Erythroblast (primary cell): ENCODE measurements at regions not wholly inside any gene's neighbourhood (a gene's known extent, or its start where the extent isn't known, plus 50 kb on each side); places are given as distances from the start of the nearest gene placed in this dataset.

Source experiments
- GATA1 ChIP-seq: IDR thresholded peaks from 2 replicates; pipeline ENCODE4 v1.6.1; 2011; ENCODE audit warnings: low read depth, mild to moderate bottlenecking, control low read depth, low read length, moderate library complexity
- POLR2A ChIP-seq: IDR thresholded peaks from 2 replicates; pipeline ENCODE4 v1.6.1; 2011; ENCODE audit warnings: mild to moderate bottlenecking, low read length

DNA sequence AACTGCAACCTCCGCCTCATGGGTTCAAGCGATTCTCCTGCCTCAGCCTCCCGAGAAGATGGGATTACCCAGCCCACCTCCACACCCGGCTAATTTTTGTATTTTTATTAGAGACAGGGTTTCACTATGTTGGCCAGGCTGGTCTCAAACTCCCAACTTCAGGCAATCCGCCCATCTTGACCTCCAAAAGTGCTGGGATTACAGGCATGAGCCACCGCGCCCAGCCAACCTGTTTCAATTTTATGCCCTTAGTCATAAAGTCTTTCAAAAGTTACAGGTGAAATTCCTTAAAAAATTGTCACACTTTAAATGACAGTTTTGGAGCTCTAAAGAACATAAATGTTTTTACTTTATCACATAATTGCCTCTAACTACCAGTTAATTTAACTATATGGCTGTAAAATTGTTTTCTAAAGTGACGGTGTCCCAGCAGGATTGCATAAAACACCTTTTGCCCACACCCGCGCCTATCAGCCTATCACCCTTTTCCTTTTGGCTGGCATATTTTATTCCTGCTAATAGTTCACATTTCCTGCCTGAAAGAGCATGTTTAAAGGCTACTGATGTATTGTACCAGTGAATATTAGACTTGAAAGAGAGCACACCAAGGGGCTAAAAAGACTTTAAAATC, 164.2 kb upstream of the SEMA6D start:
- TF ChIP-seq POLR2A = no peak
- TF ChIP-seq GATA1 = no peak
